ENCODE measurements at regions not wholly inside any gene's neighbourhood (a gene's known extent, or its start where the extent isn't known, plus 50 kb on each side); places are given as distances from the start of the nearest gene placed in this dataset.

- DNase-seq: no peak
- peak; percentile 29 for ATAC-seq
Measured at GRCh38 chr11:112539741-112540140, 279.1 kb upstream of the PLET1 start.

- ATAC-seq: no peak
- DNase-seq: no peak
Measured at GRCh38 chr11:112540261-112540660, 279.6 kb upstream of the PLET1 start.

GRCh38 chr11:112541140-112542046 is 280.7 kb upstream of the PLET1 start:
- no peak for ATAC-seq

GRCh38 chr11:112542479-112542878 is 281.8 kb upstream of the PLET1 start:
- DNase-seq (no peak), ATAC-seq (no peak)

More at GRCh38 chr11:112541140-112542046, 280.7 kb upstream of the PLET1 start:
- DNase-seq: no peak

GRCh38 chr11:112543390-112543789 is 282.7 kb upstream of the PLET1 start:
- ATAC-seq: no peak
- DNase-seq: no peak

GRCh38 chr11:112548641-112549040 is 288.0 kb upstream of the PLET1 start:
- DNase-seq: no peak
- ATAC-seq: no peak

GRCh38 chr11:112553205-112553731 is 292.6 kb upstream of the PLET1 start:
- ATAC-seq (no peak), DNase-seq (no peak)

- DNase-seq: no peak
- ATAC-seq: no peak
Measured at GRCh38 chr11:112554586-112554985, 293.9 kb upstream of the PLET1 start.

- DNase-seq (peak; percentile 77), ATAC-seq (peak; percentile 58)
Measured at GRCh38 chr11:112555491-112556364, 295.1 kb upstream of the PLET1 start.

- ATAC-seq (no peak), DNase-seq (no peak)
Measured at GRCh38 chr11:112558691-112559090, 298.0 kb upstream of the PLET1 start.

- ATAC-seq: no peak
- no peak for DNase-seq
Measured at GRCh38 chr11:112563808-112564207, 303.1 kb upstream of the PLET1 start.

GRCh38 chr11:112564228-112564955 is 303.7 kb upstream of the PLET1 start:
- no peak for DNase-seq
- no peak for ATAC-seq

GRCh38 chr11:112565551-112565950 is 304.9 kb upstream of the PLET1 start:
- no peak for DNase-seq
- ATAC-seq: no peak

GRCh38 chr11:112566124-112566523 is 305.5 kb upstream of the PLET1 start:
- ATAC-seq (no peak), DNase-seq (no peak)

DNA sequence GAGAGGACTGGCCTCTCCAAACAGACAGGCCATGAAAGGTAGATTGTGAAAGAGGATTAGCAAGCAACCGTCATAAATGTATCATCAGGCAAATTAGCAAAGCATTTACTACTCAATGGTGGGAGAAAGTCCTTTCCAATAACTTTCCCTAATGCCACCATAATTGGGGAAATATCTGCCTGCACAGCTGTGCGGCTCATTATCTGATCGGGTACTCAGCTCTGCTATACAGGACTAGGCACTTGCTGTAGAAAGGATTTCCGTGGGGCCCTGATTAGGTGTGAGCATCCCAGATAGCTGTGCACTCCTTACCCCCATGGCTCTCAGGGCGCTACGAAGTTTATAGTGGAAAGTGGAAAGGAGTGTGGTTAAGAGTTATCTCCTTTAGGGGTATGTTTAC is 309.7 kb upstream of the PLET1 start:
- DNase-seq: no peak

DNA sequence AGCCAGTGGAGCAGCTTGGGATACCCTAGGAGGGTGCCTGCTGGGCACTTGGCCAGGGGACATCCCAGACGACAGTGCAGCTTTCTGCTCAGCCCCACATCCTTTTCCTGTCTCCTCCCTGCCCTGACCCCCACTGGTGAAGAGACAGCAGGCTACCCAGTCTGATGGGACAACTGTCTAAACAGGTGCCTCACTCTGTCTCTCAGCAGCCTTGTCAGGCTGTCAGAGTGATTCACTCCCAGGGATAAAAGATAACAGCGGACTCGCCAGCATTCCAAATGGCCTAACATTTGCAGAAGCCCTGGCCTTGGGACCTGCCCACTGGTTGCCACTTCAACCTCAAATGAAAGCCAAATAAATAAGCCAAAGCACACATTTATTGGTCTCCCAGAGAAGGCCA is 318.6 kb upstream of the PLET1 start:
- no peak for ATAC-seq
- DNase-seq: no peak

More for the DNA sequence above, 309.7 kb upstream of the PLET1 start:
- no peak for ATAC-seq

GRCh38 chr11:112580864-112581263 is 320.2 kb upstream of the PLET1 start:
- DNase-seq: no peak
- no peak for ATAC-seq

GRCh38 chr11:112581747-112582146 is 321.1 kb upstream of the PLET1 start:
- ATAC-seq (no peak), DNase-seq (no peak)

DNA sequence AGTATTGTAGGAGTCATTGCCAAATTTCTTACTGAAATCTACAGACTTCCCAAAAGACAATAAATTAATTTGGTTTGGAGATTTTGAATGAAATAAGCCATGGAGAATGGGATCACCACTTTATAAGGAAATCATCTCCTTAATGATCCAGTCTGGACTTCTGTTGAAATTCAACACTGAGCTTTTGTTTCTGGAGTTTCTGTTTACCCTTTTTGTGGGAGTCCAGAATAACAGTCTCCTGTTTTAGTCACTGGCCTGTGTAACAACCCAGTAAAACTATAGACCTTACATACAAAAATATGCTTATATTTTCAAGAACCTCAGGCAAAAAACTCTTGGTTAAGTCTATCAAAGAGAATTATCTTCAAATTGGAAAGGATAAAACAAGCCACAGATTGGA is 321.7 kb upstream of the PLET1 start:
- ATAC-seq (no peak), DNase-seq (no peak)

DNA sequence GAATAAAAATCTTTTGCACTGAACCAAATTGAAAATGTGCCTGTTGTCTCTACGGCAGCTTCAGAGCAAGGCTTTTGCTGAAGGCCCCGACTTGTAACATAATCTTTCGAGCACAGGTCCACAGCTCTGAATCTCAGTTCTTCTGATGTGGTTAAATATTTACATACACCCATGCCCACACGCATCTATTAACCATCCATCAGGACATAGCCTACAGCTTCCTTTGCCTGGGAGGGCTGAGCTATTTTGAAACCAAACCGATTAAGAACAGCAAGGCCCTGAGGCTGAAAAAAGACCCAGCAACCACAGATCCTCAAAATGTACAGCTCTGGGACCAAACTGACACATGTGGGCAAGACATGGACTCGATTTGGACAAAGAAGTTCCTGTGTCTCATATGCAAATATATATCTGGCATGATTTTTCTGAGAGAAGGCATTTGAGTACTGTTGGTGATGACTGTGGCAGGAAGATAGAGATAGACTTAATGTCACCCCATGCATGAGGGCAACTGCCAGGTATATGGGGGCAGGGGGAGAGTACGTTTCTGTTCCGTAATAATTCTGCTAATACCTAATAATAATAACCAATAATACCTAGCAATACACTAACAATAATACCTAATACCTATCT is 322.7 kb upstream of the PLET1 start:
- ATAC-seq (no peak), DNase-seq (no peak)

DNA sequence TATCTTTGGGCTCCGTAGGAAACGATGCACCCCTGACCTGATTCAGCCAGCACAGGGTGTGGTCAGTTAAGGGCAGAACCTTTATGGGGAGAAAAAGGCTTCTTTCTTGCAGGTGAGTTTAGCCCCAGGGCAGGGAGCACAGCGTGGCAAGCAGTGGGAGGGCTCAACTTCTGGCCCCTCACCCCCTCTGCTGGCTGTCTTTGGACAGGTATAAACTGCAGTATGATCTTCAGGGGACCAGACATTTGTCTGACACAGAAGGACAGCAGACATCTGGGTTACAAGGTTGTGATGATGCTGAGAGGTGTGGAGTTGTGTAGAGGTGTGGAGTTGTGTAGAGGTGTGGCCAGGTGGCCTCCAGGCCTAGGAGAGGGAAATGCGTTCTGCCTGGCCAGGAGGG is 324.0 kb upstream of the PLET1 start:
- ATAC-seq: peak; percentile 32
- DNase-seq: no peak

DNA sequence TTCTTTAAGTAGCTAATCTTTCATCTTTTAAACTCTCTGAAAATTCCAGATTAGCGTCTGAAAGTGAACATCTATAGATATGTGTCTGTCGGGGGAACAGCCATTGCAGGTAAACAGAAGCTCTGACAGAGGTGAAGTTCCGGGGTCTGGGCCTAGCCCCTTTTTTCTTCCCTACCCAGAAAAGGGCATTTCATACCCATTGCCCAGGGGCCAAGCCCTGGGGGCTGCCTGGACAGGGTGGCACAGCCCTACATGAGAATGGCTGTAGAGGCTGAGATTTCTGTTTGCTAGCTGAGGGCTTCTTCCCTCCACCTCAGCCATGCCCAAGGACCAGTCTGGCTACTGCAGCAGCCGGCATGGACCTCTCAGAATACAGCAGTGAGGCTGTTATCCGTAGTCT is 327.0 kb upstream of the PLET1 start:
- no peak for ATAC-seq
- DNase-seq: no peak
